ENCODE measurements at regions not wholly inside any gene's neighbourhood (a gene's known extent, or its start where the extent isn't known, plus 50 kb on each side); places are given as distances from the start of the nearest gene placed in this dataset.
"Not testable (repeated sequence)": the region's sequence is repeated elsewhere in the genome, so short reads cannot be mapped to it uniquely, and the experiment has no call there.

GRCh38 chr14:27845902-27846301 lies 920.7 kb upstream of the FOXG1 start:
- DNase-seq, result no peak

GRCh38 chr14:27847480-27847879 lies 919.1 kb upstream of the FOXG1 start:
- DNase-seq, result not testable (repeated sequence)

- not testable (repeated sequence) for DNase-seq
Measured at GRCh38 chr14:27849193-27849592, 917.4 kb upstream of the FOXG1 start.

- DNase-seq, result no peak
Measured at GRCh38 chr14:27862684-27863083, 903.9 kb upstream of the FOXG1 start.

- no peak for DNase-seq
Measured at GRCh38 chr14:27863166-27863565, 903.4 kb upstream of the FOXG1 start.

- DNase-seq, result no peak
Measured at GRCh38 chr14:27881063-27881462, 885.5 kb upstream of the FOXG1 start.

- DNase-seq, result no peak
Measured at GRCh38 chr14:27881646-27882045, 884.9 kb upstream of the FOXG1 start.

GRCh38 chr14:27886256-27886655 lies 880.3 kb upstream of the FOXG1 start:
- no peak for DNase-seq

GRCh38 chr14:27890259-27890658 lies 876.3 kb upstream of the FOXG1 start:
- no peak for DNase-seq

GRCh38 chr14:27908484-27908883 lies 858.1 kb upstream of the FOXG1 start:
- DNase-seq, result not testable (repeated sequence)

- DNase-seq, result no peak
Measured at GRCh38 chr14:27916326-27916725, 850.3 kb upstream of the FOXG1 start.

GRCh38 chr14:27917896-27918295 lies 848.7 kb upstream of the FOXG1 start:
- DNase-seq, result no peak

- DNase-seq, result no peak
Measured at GRCh38 chr14:27927519-27927918, 839.1 kb upstream of the FOXG1 start.

GRCh38 chr14:27929797-27930347 lies 836.7 kb upstream of the FOXG1 start:
- DNase-seq, result no peak

- no peak for DNase-seq
Measured at GRCh38 chr14:27938392-27938791, 828.2 kb upstream of the FOXG1 start.

- DNase-seq, result no peak
Measured at GRCh38 chr14:27945512-27945911, 821.1 kb upstream of the FOXG1 start.

- no peak for DNase-seq
Measured at GRCh38 chr14:27958757-27959156, 807.8 kb upstream of the FOXG1 start.

GRCh38 chr14:27995691-27996090 lies 770.9 kb upstream of the FOXG1 start:
- no peak for DNase-seq

GRCh38 chr14:28001002-28001401 lies 765.6 kb upstream of the FOXG1 start:
- no peak for DNase-seq

GRCh38 chr14:28012629-28013415 lies 753.8 kb upstream of the FOXG1 start:
- no peak for DNase-seq

GRCh38 chr14:28020112-28020511 lies 746.5 kb upstream of the FOXG1 start:
- DNase-seq, result no peak

GRCh38 chr14:28023853-28024252 lies 742.7 kb upstream of the FOXG1 start:
- DNase-seq, result no peak

- DNase-seq, result no peak
Measured at GRCh38 chr14:28052251-28052650, 714.3 kb upstream of the FOXG1 start.

GRCh38 chr14:28055008-28055407 lies 711.6 kb upstream of the FOXG1 start:
- DNase-seq, result no peak
